Stimulated activated CD4-positive, alpha-beta T cell treated with anti-CD3 and anti-CD28 coated beads, Interleukin-4, amount 100 ng/mL, for 1 hour (primary cell): ENCODE measurements at regions not wholly inside any gene's neighbourhood (a gene's known extent, or its start where the extent isn't known, plus 50 kb on each side); places are given as distances from the start of the nearest gene placed in this dataset.

Source experiments
- DNase-seq: peaks from one replicate; pipeline ENCODE4 v3.0.0-alpha.2; 2020

DNA sequence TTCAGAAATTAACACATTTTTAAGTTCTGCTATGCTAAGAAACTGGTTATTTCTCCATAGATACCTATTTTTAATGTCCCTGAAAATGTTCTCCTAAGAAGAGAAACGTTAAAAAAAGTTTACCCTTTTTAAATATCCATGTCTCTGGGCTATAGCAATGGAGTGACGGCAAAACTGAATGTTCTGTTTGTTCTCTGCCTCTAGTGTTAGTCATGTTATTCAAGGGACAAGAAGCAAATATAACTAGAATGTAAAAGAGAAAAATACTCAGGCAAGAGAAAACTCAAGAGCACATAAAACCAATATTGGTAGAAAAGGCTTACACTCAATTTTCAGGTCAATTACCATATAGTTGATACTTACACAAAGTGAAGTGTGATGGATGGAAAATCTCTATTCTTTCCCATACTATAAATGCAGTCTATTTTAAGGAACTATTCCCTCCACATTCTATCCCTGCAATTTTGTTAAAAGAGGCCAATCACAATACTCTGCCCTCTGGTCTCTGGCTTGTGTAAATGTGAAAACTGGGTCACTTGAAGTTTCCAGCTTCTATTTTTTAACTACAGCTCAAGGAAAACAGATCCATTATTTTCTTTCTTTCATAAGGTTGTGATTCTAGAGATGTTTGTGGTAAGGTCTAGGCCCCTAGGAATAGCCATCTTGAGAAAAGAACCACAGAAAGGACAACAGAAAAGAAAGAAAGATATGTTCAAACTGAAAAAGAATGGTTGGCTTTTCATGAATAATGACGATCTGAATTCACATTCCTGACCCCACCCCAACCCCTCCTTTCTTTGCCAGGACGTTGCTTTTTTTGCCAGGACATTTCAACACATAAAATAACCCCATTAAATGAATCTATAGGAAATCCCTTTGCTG is 200.3 kb upstream of the FAM83B start:
- no peak for DNase-seq

DNA sequence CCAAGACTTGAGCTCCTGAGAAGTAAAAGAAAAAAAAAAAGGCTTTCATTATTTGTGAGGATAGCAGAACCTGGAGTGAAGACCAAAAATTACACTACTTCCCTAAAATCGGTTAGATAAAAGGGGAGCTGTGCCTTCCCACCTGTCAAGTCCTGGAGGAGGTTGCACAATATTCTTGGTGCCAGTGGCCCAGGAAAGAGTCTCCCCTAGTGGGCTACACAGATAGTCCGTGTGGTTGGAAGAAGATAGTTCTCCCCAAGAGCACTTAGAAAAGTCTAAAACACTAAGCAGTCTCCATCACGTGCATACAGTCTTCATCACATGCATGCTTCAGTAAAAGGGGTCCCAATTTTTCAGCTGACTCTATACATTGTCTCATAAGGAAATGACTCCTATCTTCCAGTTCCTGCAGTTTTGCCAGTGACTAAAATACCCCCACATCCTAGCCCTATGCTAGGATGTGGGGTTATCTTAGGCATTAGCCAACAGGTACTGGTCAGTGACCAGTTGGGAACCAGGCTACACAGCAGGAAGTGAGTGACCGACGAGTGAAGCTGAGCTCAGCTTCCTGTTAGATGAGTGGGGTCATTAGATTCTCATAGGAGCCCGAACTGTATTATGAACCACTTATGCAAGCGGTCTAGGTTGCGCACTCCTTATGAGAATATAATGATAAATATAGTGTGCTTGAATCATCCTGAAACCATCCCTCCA is 199.5 kb upstream of the FAM83B start:
- no peak for DNase-seq

DNA sequence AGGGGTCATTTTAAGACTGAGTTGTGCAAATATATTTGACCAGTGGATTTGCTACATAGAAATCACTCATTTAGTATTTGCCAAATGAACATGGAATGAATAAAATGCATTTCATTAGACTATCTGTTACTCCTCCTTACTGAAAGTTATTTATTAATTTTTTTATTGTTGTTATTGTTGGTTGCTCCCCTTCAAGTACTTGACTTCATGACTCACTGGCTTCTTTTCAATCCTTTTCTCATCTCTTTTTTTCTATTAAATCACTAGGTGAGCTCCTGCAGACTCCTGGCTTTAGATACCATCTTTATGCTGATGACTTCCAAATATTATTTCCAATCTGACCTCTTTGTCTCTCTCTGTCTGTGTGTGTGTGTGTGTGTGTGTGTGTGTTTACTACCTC is 192.2 kb upstream of the FAM83B start:
- DNase-seq, result no peak

- DNase-seq, result no peak
These were observed 191.4 kb upstream of the FAM83B start for GRCh38 chr6:54655162-54655561.

DNA sequence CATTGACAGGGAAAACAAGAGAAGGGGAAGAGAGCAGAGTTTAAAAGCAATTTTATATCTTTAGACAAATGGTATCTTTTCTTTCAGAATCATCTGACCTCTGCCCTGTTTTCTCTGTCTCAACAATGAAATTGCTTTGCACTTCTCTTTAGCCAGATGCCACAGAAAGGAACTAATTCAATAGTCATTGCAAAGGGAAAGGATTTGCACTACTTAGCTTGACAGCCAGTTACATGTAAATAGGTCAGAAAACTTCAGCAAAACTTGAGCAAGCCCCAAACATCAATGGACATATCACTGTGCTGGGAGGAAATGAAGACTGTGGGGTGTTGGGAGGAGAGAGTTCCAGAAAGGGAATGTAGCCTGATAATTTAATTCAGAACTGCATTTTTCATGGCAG is 181.3 kb upstream of the FAM83B start:
- DNase-seq, result no peak

DNA sequence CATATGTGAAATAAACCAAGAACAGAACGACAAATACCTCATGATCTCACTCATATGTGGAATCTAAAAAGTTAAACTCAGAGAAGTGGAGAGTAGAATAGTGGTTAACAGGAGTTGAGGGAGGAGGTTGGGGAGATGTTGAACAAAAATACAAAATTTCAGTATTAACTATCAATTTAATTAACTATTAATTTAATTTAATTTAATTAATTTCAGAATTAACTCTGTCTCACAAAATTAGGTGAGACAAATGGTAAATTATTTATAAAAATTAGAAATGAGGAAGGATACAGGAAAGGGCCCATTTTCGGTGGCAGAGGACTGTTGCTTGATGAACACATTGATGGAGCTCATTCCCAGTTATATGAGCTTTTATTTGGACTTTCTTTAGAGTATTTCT is 166.0 kb upstream of the FAM83B start:
- no peak for DNase-seq

DNA sequence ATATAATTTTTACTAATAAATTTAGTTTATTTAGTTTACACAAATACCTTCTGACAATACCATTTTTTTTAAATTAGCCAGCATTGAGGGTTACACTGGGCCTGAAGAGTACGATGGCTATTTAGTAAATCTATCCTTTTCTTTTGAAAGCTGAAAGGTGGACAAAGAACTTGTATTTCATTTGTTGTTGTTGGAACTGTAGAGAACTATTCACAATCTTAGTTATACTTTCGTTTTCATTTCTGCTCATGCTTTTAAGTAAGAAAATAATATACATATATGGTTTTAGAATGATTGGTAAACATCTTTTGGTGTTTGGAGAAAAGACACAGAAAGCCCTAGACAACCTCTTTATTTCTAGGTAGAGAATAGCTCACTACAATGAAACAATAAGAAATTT is 165.3 kb upstream of the FAM83B start:
- DNase-seq, result no peak

DNA sequence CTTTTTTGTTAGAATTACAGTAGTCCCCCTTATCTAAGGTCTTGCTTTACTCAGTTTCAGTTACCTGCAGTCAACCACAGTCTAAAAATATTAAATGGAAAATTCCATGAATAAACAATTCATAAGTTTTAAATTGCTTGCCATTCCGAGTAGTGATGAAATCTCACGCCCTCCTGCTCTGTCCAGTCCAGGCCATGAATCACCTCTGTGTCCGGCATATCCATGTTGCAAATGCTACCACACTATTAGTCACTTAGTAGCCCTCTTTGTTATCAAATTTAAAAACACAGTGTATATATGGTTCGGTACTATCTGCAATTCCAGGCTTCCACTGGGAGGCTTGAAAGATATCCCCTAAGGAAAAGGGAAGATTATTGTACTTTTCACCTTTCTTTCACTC is 164.6 kb upstream of the FAM83B start:
- DNase-seq, result no peak

GRCh38 chr6:54689620-54690019 is 157.0 kb upstream of the FAM83B start:
- DNase-seq, result no peak

DNA sequence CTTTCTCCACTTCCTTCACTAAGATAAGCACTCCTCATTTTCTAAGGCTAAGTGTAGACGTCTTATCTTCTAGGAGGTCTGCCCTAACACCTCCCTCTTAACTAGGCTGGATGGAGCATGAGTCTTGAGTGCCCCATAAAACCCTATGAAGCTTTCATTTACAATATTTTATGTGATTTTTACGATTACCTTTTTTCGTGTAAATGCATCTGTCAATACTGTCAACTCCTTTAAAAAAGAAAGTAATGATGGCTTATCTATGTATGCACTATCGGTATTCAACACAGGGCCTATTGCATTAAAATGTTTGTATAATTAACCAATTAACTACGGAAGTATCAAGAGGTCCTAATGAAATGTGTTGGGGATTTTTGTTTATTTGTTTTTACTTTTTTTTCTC is 156.0 kb upstream of the FAM83B start:
- no peak for DNase-seq

- DNase-seq, result no peak
These were observed 151.5 kb upstream of the FAM83B start for GRCh38 chr6:54694928-54695532.

DNA sequence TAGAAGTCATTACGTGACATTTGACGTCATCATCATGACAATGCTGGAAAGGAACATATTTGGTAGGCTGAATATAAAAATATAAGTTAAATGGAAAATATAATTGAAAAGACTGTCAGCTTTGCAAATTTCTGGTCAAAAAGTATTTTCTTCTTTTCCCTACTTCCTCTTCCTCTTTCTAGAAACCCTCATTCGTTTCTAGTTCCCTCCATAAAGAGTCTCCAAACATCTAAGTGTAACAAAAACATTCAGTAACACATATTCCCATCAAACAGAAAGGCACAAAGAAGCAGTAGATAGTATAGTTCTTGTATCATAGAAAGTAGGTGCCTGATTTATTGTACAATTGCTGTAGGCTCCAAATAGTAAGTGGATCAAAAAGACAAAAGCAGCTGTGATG is 150.8 kb upstream of the FAM83B start:
- DNase-seq, result no peak

GRCh38 chr6:54697424-54697823 is 149.1 kb upstream of the FAM83B start:
- no peak for DNase-seq

DNA sequence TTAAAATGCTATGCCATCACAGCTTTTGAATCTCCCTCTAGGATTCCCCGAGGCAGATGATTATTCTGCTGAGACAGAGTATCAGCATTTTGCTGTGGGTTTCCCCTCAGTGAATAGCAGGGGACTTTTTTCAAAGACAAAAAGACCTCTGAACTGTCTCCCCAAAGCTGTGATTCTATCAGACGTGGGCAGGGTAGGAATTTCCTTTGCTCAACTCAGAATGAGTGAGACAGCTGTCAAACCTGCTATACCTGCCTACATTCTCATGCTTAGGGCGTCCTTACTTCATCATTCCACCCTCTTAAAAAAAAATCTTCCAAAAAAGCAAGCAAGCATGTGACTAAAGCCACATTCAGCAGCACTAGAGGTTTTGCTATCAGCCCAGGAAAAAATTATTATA is 147.6 kb upstream of the FAM83B start:
- no peak for DNase-seq

DNA sequence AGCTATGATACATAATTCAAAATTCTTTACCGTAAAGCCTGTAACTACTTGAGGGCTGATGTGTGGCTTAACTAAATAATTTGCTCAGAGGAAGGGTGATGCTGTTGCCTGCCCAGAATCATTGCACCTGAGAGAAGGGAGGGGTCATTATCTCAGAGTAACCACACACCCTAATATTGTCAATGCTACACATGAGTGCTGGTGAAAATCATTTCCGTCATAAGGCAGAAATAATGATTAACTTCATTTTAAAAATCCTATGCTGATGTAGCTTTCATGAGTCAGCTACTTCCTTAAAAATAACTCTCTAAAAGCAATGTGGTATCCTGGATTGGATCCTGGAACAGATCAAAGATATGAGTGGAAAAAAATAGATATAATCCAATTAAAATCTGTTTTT is 146.4 kb upstream of the FAM83B start:
- DNase-seq, result no peak

DNA sequence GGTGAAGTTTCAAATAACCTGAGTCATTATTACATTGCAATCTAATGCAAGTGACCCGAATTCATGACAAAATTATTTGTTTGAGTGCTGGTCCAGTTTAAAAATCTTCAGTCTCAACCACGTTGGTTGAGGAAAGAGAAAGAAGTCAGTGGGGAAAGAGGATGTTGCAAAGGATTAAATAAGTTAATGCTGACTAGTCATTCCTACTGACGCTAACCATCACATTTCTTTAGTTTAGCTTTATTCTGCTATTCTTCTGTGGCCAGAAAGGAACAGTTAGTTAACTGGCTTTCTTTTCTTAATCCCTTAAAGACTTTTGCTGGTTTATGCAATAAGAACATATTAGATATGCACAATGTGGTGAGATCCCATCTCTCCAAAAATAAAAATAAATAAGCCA is 143.8 kb upstream of the FAM83B start:
- no peak for DNase-seq

DNA sequence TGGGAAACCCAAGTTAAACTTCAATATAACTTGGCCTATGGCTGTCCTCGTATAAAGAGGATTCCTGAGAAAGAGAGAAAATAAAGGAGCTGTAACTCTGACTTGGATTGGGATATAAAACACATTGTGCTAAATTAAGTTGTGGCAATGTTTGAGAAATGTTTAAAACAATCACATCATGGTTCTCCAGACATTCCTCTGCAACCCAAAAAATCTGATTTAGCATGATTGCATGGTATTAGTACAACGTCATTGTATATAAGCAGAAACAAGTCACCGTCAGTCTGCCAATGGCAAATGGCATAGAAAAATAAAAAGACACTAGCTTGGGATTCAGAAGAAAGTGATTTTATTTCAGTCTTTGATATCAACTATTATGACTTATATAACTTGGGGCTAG is 140.2 kb upstream of the FAM83B start:
- no peak for DNase-seq

- no peak for DNase-seq
These were observed 139.5 kb upstream of the FAM83B start for GRCh38 chr6:54706844-54707605.

DNA sequence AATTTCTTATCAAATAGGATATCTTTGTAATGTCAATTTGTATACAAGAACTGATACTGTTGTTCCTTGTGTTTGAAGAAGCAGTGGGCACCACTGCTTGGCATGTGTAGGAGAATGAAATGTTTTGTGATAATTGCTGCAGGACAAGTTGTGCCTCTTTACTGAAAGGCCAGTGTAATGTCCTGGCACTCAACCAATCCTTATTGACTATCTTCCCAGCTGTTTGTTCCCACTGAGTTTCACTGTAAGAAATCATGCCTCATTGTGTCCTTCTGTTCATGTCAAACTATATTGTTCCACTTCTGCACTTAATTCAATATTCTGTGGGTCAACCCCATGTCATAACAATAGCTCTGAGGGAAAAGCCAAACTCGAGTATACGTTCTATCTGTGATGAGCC is 136.1 kb upstream of the FAM83B start:
- DNase-seq, result no peak

- no peak for DNase-seq
These were observed 130.6 kb upstream of the FAM83B start for GRCh38 chr6:54716010-54716409.

DNA sequence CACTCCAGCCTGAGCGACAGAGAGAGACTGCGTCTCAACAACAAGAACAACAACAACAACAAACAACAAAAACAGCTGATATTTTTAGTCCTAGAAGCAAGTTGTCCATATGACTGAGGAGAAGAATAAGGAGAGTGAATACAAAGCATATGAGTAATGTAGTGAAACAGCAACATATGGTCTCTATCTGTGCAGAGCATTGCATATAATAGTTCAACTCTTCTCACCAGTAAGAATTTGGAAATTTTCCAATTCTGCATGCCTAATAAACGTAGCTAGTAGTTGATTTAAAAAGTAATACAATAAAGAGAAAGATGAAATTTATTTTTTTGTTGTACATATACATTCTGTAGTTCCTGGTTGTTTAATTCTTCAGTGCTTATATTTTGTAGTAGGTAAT is 129.7 kb upstream of the FAM83B start:
- no peak for DNase-seq

GRCh38 chr6:54717849-54718455 is 128.6 kb upstream of the FAM83B start:
- DNase-seq, result peak; percentile 36

GRCh38 chr6:54718541-54719023 is 128.0 kb upstream of the FAM83B start:
- DNase-seq, result no peak
